Fibroblast of the aortic adventitia (primary cell): ENCODE measurements at regions not wholly inside any gene's neighbourhood (a gene's known extent, or its start where the extent isn't known, plus 50 kb on each side); places are given as distances from the start of the nearest gene placed in this dataset.

Experiments used
- DNase-seq: peaks from one replicate; pipeline ENCODE4 v3.0.0-alpha.2; 2010; ENCODE audit warnings: low read depth
- H3K4me3 ChIP-seq: 2 replicates; pipeline ENCODE4 v1.5.1; 2011; ENCODE audit warnings: low read depth, mild to moderate bottlenecking, control low read depth, low read length, moderate library complexity
- TF ChIP-seq, protein P1 (sequence below): IDR thresholded peaks from 2 replicates; pipeline ENCODE4 v1.5.1; 2011; ENCODE audit warnings: mild to moderate bottlenecking, low read length, control low read depth, inconsistent platforms; ENCODE audit not compliant: insufficient read depth

DNA sequence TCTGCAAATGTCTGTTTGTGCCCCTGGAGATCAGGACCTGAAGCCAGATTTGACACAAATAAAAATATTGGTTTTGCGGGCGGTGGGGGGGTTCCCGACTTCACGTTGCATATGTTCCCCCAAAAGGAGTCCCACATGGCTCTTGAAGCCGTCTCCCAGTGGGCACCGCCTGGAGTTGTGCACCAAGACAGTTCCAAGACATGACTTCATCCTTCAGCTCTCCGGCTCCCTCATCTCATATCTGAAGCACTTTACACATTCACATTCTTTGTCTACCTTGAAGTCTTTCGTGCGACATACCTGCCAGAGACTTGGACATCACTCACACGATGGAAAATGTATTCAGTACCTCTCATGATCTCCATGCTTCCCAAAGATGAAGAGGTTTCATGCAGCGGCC is 362.8 kb upstream of the FOXK1 start:
- H3K4me3 ChIP-seq = no peak overlapping the region
- DNase-seq = no peak
- TF ChIP-seq, protein P1, sequence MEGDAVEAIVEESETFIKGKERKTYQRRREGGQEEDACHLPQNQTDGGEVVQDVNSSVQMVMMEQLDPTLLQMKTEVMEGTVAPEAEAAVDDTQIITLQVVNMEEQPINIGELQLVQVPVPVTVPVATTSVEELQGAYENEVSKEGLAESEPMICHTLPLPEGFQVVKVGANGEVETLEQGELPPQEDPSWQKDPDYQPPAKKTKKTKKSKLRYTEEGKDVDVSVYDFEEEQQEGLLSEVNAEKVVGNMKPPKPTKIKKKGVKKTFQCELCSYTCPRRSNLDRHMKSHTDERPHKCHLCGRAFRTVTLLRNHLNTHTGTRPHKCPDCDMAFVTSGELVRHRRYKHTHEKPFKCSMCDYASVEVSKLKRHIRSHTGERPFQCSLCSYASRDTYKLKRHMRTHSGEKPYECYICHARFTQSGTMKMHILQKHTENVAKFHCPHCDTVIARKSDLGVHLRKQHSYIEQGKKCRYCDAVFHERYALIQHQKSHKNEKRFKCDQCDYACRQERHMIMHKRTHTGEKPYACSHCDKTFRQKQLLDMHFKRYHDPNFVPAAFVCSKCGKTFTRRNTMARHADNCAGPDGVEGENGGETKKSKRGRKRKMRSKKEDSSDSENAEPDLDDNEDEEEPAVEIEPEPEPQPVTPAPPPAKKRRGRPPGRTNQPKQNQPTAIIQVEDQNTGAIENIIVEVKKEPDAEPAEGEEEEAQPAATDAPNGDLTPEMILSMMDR = no peak

DNA sequence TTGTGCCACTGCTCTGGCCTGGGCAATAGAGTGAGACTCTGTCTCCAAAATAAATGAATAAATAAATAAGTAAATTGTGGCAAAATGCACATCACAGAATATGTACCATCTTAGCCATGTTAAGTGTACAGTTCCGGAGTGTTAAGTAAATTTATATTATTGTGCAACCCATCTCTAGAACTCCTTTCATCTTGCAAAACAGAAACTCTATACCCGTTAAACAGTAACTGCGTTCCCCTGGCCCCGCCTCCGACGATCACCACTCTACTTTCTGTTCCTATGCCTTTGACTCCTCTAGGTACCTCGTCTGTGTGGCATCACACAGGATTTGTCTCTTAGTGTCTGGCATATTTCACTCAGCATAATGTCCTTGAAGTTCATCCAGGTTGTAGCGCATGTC is 356.4 kb upstream of the FOXK1 start:
- DNase-seq = no peak
- TF ChIP-seq, protein P1 = no peak
- H3K4me3 ChIP-seq = no peak overlapping the region

DNA sequence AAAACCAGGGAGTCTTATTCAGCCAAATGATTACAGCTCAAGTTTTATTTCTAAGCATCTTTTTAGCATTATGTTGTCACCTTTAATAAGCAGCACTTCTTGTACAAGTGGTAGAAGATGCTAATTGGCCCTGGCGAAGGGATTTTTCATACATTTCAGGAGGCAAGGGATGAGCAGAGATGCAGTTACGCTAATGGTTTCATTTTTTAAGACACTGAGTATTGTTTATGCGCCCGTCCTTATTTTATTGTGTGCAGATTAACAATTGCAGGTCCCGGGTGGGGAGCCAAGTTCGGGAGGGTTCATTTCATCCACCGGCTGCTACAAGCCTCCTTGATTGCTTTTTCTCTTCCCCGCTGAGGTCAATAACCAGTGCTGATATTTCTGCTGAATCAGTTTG is 350.4 kb upstream of the FOXK1 start:
- TF ChIP-seq, protein P1 = no peak
- no peak overlapping the region for H3K4me3 ChIP-seq
- no peak for DNase-seq

DNA sequence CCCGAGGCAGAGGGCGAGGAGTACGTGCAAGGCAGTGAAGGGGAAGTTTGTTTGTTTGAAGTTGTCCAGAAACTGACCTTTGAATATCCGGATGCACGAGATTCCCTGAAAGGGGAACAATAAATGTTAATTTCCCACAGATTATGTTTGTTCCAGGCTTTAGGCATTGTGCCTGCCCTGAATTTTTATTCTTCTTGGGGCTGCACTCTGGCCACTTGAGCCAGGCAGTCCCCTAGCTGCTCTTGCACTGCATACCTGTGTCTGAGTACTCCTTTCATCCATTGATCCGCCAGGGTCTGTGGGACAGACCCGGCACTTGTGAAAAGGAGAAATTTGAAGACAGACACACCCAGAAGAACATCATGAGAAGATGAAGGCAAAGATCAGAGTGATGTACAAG is 343.5 kb upstream of the FOXK1 start:
- no peak for DNase-seq
- no peak overlapping the region for H3K4me3 ChIP-seq
- TF ChIP-seq, protein P1 = no peak

DNA sequence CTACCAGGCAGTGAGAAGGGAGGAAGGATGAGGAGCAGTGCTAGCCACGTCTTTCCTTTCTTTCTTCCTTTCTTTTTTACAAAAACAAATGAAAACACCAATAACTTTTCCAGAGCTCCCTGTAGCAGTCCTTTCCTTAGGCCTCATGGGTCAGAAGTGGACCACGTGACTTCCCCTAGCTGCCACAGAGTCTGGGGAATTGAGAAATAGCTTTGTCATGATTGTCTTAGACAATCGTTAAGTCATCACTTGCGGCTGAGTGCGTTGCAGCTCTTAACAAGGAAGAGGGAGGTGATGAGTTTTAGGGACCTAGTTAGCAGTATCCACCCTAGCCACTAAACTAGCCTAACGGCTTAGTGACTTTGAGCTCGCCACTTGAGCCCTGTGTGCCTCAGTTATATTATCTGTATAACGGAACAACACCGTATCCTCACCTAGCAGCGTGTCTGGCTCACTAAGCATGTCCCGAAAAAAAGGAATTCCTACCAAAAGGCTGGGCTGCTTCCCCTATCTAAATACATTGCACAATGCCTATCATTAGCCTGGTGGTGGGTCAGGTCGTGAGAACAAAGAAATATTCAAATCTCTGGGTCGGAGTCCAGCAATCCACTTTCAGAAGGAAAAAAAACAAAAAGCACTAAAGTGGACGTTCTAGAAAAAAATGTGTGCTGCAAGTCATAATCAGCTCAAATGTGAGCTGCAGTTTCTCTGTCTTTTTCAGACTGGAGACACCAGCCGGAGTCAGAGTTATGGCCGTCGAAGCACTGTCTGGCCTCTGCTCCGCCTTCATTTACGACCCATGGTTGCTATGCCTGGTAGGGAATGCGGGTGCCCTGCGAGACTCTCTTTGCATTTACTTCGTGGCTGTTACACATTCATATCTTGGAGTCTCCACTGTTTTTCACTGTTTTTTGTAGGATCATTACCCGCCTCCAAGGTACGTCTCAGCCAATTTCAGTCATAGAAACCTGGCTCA is 338.5 kb upstream of the FOXK1 start:
- no peak for DNase-seq
- no peak overlapping the region for H3K4me3 ChIP-seq
- TF ChIP-seq, protein P1 = no peak

DNA sequence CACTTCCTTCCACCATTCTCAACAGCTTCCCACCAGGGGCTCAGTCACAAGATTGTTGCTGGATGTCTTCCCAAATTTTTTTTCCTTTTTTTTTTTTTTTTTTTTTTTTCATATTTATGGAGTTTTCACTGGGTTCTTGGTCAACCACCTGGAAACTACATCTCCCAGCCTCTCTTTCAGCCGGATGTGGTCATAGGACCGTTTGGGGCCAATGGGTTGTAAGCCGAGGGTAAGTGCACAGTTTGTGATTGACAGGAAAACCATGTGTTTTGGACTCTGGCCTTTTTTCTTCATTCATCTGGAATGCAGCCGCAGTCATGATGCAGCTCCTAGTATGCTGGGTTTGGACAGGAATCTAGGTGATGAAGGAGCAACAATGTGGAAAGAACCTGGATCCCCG is 337.1 kb upstream of the FOXK1 start:
- DNase-seq = no peak
- TF ChIP-seq, protein P1 = no peak
- H3K4me3 ChIP-seq = no peak overlapping the region

DNA sequence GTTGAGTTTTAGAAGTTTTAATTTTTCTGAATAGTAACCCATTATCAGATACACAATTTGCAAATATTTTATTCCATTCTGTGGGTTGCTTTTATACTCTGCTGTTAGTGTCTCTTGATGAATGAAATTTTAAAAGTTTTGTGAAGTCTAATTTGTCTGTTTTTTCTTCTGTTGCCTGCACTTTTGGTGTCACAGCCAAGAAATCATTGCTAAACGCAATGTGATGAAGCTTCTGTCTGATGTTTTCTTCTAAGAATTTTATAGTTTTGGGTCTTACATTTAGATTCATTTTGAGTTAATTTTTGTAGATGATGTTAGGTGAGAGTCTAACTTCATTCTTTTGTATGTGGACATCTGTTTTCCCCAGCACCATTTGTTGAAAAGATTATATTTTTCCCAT is 330.0 kb upstream of the FOXK1 start:
- DNase-seq = no peak
- no peak overlapping the region for H3K4me3 ChIP-seq
- TF ChIP-seq, protein P1 = no peak
